ENCODE measurements at regions not wholly inside any gene's neighbourhood (a gene's known extent, or its start where the extent isn't known, plus 50 kb on each side); places are given as distances from the start of the nearest gene placed in this dataset.

- TF ChIP-seq EP300 (IDR thresholded peaks at IDR 0.05) (no peak), POLR2A (IDR thresholded peaks at IDR 0.05) (no peak)
Measured at GRCh38 chr1:58924016-58924565, 140.2 kb upstream of the JUN start.

All from ovary (tissue), 1 donor.